Psoas muscle (tissue), 7 donors: ENCODE measurements at regions not wholly inside any gene's neighbourhood (a gene's known extent, or its start where the extent isn't known, plus 50 kb on each side); places are given as distances from the start of the nearest gene placed in this dataset.

ENCODE experiments used
- ATAC-seq, 4 donors: fragments of 200-7000 bp; cut with Tn5 transposase; one replicate each; pipeline ENCODE4 v1.9.1; 2020; ENCODE audit warnings: moderate library complexity in 3 of 4, mild to moderate bottlenecking in 2 of 4
- DNase-seq, 2 donors: peaks; one replicate each; pipeline ENCODE4 v3.0.0-alpha.2; 2020
- H3K27ac ChIP-seq: fragments of 200-600 bp; one replicate; pipeline ENCODE4 v1.8.0; 2022
- H3K27me3 ChIP-seq, 3 donors: fragments of 200-600 bp in 1 of 3; one replicate each; pipeline versions ENCODE4 v1.6.1 to v1.8.0; 2013 to 2022; ENCODE audit warnings: low read length in 2 of 3, mild to moderate bottlenecking in 2 of 3, moderate library complexity in 1 of 3; ENCODE audit not compliant: insufficient read depth in 3 of 3
- H3K36me3 ChIP-seq, 2 donors: fragments of 200-600 bp in 1 of 2; one replicate each; pipeline versions ENCODE4 v1.6.1 to v1.8.0; 2013 to 2022; ENCODE audit warnings: low read depth in 1 of 2, mild to moderate bottlenecking in 1 of 2, moderate library complexity in 1 of 2; ENCODE audit not compliant: insufficient read depth in 1 of 2
- H3K4me1 ChIP-seq: fragments of 200-600 bp; one replicate; pipeline ENCODE4 v1.8.0; 2022
- H3K4me3 ChIP-seq: fragments of 200-600 bp; one replicate; pipeline ENCODE4 v1.8.0; 2022; ENCODE audit warnings: mild to moderate bottlenecking
- H3K9me3 ChIP-seq: fragments of 200-600 bp; one replicate; pipeline ENCODE4 v1.8.0; 2022
- WGBS, 3 donors: extraction: QIAGEN DNeasy Blood & Tissue Kit; methylation state at CpG; one replicate each; pipeline versions ENCODE4 v1.1.6 to v1.1.7; 2013; 5-methylcytosine and 5-hydroxymethylcytosine counted together
- intact Hi-C, 2 donors: fragments of 100-400 bp; cut with DNase I; formaldehyde crosslinking; loops; one replicate each; pipeline versions ENCODE4 v1.11.0 to v1.14.2; 2022
- TF ChIP-seq, protein P1 (sequence below): fragments of 200-600 bp; IDR thresholded peaks from one replicate; pipeline ENCODE4 v1.8.0; 2022; ENCODE audit warnings: antibody characterized with exemption
- donor health status: healthy with polysubstance abuse.
- donor health status: DM: no; HTN: no; CAD: no; lungs with moderate emphysema.
- donor health status: Bipolar disorder and iron deficiency.
- donor health status: healthy.
- donor health status: DM: yes; HTN: yes; CAD: no.
- donor health status: DM: no; HTN: no; CAD: no.
- donor health status: DM: yes; HTN: yes; CAD: no.

DNA sequence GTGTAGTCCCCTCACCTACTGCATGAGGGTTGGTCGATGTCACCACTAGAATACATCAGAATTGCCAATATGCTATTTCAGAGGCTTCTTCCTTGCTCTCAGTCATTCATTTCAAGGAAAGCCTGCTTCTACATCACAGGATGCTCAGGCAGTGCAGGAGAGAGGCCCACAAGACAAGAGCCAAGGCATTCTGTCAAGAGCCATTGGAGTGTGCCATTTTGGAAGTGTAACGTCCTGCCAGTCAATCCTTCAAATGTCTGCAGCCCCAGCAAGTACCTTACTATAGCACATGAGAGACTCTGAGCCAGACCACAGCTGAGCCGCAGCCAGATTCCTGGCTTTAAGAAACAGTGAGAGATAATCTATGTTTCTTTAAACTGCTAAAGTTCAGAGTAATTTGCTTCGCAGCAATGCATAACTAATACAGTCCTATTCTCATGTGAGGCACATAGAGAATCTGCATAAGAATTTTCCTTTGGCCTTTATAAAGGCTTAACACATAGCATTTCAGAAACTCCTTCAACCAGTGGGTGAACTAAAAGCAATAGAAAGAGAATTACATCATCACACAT lies 166.5 kb upstream of the GNAI1 start:
- H3K27ac ChIP-seq, result no peak overlapping the region
- intact Hi-C loops, result no loop called here
- 66 to 71% (median 68%) methylated on average over 4 of the region's 4 CpGs for WGBS, 3 donors
- TF ChIP-seq, protein P1, sequence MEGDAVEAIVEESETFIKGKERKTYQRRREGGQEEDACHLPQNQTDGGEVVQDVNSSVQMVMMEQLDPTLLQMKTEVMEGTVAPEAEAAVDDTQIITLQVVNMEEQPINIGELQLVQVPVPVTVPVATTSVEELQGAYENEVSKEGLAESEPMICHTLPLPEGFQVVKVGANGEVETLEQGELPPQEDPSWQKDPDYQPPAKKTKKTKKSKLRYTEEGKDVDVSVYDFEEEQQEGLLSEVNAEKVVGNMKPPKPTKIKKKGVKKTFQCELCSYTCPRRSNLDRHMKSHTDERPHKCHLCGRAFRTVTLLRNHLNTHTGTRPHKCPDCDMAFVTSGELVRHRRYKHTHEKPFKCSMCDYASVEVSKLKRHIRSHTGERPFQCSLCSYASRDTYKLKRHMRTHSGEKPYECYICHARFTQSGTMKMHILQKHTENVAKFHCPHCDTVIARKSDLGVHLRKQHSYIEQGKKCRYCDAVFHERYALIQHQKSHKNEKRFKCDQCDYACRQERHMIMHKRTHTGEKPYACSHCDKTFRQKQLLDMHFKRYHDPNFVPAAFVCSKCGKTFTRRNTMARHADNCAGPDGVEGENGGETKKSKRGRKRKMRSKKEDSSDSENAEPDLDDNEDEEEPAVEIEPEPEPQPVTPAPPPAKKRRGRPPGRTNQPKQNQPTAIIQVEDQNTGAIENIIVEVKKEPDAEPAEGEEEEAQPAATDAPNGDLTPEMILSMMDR, result no peak
- no peak for DNase-seq
- ATAC-seq, result no peak
- no peaks in the 10 kb centered on the region for H3K36me3 ChIP-seq
- H3K9me3 ChIP-seq, result no peaks in the 10 kb centered on the region
- no peaks in the 10 kb centered on the region for H3K4me1 ChIP-seq
- no peaks in the 10 kb centered on the region for H3K27me3 ChIP-seq
- H3K4me3 ChIP-seq, result no peak overlapping the region

DNA sequence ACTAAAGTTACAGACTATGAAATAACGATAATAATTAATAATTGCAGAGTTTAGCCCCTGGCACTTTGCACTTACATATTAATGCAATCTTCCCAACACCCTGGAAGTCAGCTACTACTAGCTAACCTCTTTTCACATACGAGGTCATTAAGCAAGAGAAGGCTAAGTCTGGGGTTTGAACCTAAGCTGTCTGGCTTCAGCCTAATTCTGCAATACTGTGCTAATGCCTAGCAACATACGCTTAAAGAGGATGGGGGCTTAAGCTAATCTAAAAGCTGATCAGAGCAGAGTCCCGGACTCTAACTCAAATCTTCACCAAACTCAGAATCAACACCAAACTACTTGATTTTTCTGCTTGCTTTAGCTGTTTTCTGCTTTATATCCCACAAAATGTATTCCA lies 168.7 kb upstream of the GNAI1 start:
- Histone ChIP-seq H3K27me3 (no peaks in the 10 kb centered on the region), H3K27ac (no peak overlapping the region), H3K4me1 (no peaks in the 10 kb centered on the region), H3K4me3 (no peak overlapping the region), H3K9me3 (no peaks in the 10 kb centered on the region), H3K36me3 (no peaks in the 10 kb centered on the region)
- intact Hi-C loops, result no loop called here
- 77 to 82% (median 81%) methylated on average over 4 of the region's 4 CpGs for WGBS, 3 donors
- TF ChIP-seq, protein P1, result no peak
- DNase-seq (no peak), ATAC-seq (no peak)

DNA sequence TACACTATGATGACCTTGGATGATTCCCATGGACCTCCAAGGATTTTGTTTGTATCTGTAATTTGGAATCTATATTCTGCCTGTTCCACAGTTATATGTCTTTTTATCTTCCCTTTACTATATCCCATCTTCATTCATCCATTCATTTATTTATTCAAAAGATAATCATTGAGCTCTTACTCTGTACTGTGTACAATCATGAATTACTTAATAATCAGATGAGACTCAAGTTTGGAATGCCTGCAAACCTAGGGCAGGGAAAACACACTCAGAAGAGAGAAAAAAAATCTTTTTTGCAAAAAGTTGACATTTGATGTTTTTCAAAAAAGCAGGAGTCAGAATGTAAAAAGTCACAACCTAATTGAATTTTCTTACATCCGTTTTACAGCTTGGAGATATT lies 170.2 kb upstream of the GNAI1 start:
- no peaks in the 10 kb centered on the region for H3K9me3 ChIP-seq
- H3K27ac ChIP-seq, result no peak overlapping the region
- H3K4me1 ChIP-seq, result no peaks in the 10 kb centered on the region
- H3K36me3 ChIP-seq, result no peaks in the 10 kb centered on the region
- intact Hi-C loops, result no loop called here
- no peak for DNase-seq
- ATAC-seq, result no peak
- H3K27me3 ChIP-seq, result no peaks in the 10 kb centered on the region
- H3K4me3 ChIP-seq, result no peak overlapping the region
- WGBS, 3 donors, result 75 to 86% (median 75%) methylated on average over 1 of the region's 1 CpG
- TF ChIP-seq, protein P1, result no peak

DNA sequence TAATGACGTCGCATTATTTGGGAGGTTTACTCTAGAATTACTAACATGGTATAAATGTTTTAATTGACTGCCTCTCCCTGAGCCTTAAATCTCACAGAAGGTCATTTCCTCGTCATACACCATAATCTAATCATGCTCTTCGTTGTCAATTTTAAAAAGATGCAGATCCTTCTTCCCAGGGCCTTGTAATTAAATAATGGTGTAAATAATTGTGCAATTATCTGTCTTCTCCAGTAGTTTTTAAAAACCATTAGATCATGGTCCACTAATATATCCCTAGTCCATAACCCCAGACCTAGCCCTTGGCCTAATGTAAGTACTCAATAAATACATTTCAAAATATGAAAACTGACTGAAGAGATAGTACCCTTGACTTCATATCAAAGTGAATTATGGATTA lies 181.5 kb upstream of the GNAI1 start:
- no peaks in the 10 kb centered on the region for H3K4me1 ChIP-seq
- intact Hi-C loops, result no loop called here
- no peaks in the 10 kb centered on the region for H3K36me3 ChIP-seq
- H3K27ac ChIP-seq, result no peak overlapping the region
- TF ChIP-seq, protein P1, result no peak
- no peak overlapping the region for H3K4me3 ChIP-seq
- no peaks in the 10 kb centered on the region for H3K27me3 ChIP-seq
- no peaks in the 10 kb centered on the region for H3K9me3 ChIP-seq
- WGBS, 3 donors, result 77 to 90% (median 87%) methylated on average over 4 of the region's 4 CpGs
- ATAC-seq, result no peak
- no peak for DNase-seq

DNA sequence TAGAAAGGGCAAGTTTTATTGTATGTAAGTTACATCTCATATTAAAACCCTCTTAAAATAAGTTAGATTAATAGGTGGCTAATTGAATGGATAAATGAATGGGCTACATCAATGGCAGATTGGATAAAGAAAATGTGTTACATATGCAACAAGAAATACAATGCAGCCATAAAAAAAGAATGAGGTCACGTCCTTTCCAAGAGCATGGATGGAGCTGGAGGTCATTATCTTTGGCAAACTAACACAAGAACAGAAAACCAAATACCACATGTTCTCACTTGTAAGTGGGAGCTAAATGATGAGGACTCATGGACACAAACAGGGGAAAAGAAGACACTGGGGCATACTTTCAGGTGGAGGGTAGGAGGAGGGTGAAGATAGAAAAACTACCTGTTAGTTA lies 182.2 kb upstream of the GNAI1 start:
- no peaks in the 10 kb centered on the region for H3K36me3 ChIP-seq
- H3K27me3 ChIP-seq, result no peaks in the 10 kb centered on the region
- H3K4me3 ChIP-seq, result no peak overlapping the region
- ATAC-seq, result no peak
- no peak for DNase-seq
- 69 to 82% (median 73%) methylated on average over 1 of the region's 1 CpG for WGBS, 3 donors
- H3K4me1 ChIP-seq, result no peaks in the 10 kb centered on the region
- intact Hi-C loops, result no loop called here
- TF ChIP-seq, protein P1, result no peak
- no peak overlapping the region for H3K27ac ChIP-seq
- no peaks in the 10 kb centered on the region for H3K9me3 ChIP-seq
